ENCODE measurements at regions not wholly inside any gene's neighbourhood (a gene's known extent, or its start where the extent isn't known, plus 50 kb on each side); places are given as distances from the start of the nearest gene placed in this dataset.
"Not testable (repeated sequence)": the region's sequence is repeated elsewhere in the genome, so short reads cannot be mapped to it uniquely, and the experiment has no call there.

- DNase-seq (ENCODE audit: low read depth): not testable (repeated sequence)
Measured at GRCh38 chr17:16843511-16843910, 128.4 kb downstream of the TNFRSF13B start.

- not testable (repeated sequence) for DNase-seq (ENCODE audit: low read depth)
Measured at GRCh38 chr17:16842346-16842745, 129.6 kb downstream of the TNFRSF13B start.

- not testable (repeated sequence) for DNase-seq (ENCODE audit: low read depth)
Measured at GRCh38 chr17:16841896-16842295, 130.0 kb downstream of the TNFRSF13B start.

- not testable (repeated sequence) for DNase-seq (ENCODE audit: low read depth)
Measured at GRCh38 chr17:16840219-16840618, 131.7 kb downstream of the TNFRSF13B start.

GRCh38 chr17:16839242-16840175 is 132.4 kb downstream of the TNFRSF13B start:
- not testable (repeated sequence) for DNase-seq (ENCODE audit: low read depth)

GRCh38 chr17:16838795-16839194 is 133.1 kb downstream of the TNFRSF13B start:
- not testable (repeated sequence) for DNase-seq (ENCODE audit: low read depth)

- DNase-seq (ENCODE audit: low read depth): not testable (repeated sequence)
Measured at GRCh38 chr17:16838287-16838686, 133.6 kb downstream of the TNFRSF13B start.

GRCh38 chr17:16837468-16838266 is 134.3 kb downstream of the TNFRSF13B start:
- DNase-seq (ENCODE audit: low read depth): not testable (repeated sequence)

- DNase-seq (ENCODE audit: low read depth): not testable (repeated sequence)
Measured at GRCh38 chr17:16836315-16836915, 135.5 kb downstream of the TNFRSF13B start.

- not testable (repeated sequence) for DNase-seq (ENCODE audit: low read depth)
Measured at GRCh38 chr17:16833517-16833916, 138.4 kb downstream of the TNFRSF13B start.

GRCh38 chr17:16832853-16833252 is 139.1 kb downstream of the TNFRSF13B start:
- not testable (repeated sequence) for DNase-seq (ENCODE audit: low read depth)

GRCh38 chr17:16832206-16832605 is 139.7 kb downstream of the TNFRSF13B start:
- DNase-seq (ENCODE audit: low read depth): not testable (repeated sequence)

- DNase-seq (ENCODE audit: low read depth): not testable (repeated sequence)
Measured at GRCh38 chr17:16830770-16831169, 140.7 kb downstream of the CCDC144A start.

- DNase-seq (ENCODE audit: low read depth): not testable (repeated sequence)
Measured at GRCh38 chr17:16830219-16830618, 140.2 kb downstream of the CCDC144A start.

All from Daoy (cell line).